GM23248 (cell line): ENCODE measurements at regions not wholly inside any gene's neighbourhood (a gene's known extent, or its start where the extent isn't known, plus 50 kb on each side); places are given as distances from the start of the nearest gene placed in this dataset.
"Not testable (repeated sequence)": the region's sequence is repeated elsewhere in the genome, so short reads cannot be mapped to it uniquely, and the experiment has no call there.

Experiments used
- DNase-seq: peaks from one replicate; pipeline ENCODE4 v3.0.0-alpha.2; 2015
- H2AFZ ChIP-seq: fragments of 200-600 bp; sonication (generic); 2 replicates; pipeline ENCODE4 v1.6.1; 2016; ENCODE audit warnings: antibody characterized with exemption
- H3F3A ChIP-seq: fragments of 200-600 bp; sonication (generic); 2 replicates; pipeline ENCODE4 v1.6.1; 2016; ENCODE audit warnings: mild to moderate bottlenecking, antibody characterized with exemption, mixed run types; ENCODE audit not compliant: insufficient read depth
- H3K27ac ChIP-seq: fragments of 200-600 bp; sonication (generic); 2 replicates; pipeline ENCODE4 v1.5.1; 2016; ENCODE audit warnings: mild to moderate bottlenecking
- H3K27me3 ChIP-seq: fragments of 200-600 bp; sonication (generic); replicated peaks from 2 replicates; pipeline ENCODE4 v1.6.1; 2016; ENCODE audit warnings: mild to moderate bottlenecking; ENCODE audit not compliant: insufficient read depth
- H3K36me3 ChIP-seq: fragments of 200-600 bp; sonication (generic); 2 replicates; pipeline ENCODE4 v1.6.1; 2016; ENCODE audit warnings: low read depth, mild to moderate bottlenecking
- H3K4me1 ChIP-seq: fragments of 200-600 bp; sonication (generic); 2 replicates; pipeline ENCODE4 v1.6.1; 2016; ENCODE audit warnings: mild to moderate bottlenecking; ENCODE audit not compliant: insufficient read depth
- H3K4me2 ChIP-seq: fragments of 200-600 bp; sonication (generic); one replicate; pipeline ENCODE4 v1.6.1; 2016; ENCODE audit warnings: mild to moderate bottlenecking; ENCODE audit not compliant: unreplicated experiment
- H3K4me3 ChIP-seq: fragments of 200-600 bp; sonication (generic); 2 replicates; pipeline ENCODE4 v1.5.1; 2016; ENCODE audit warnings: mild to moderate bottlenecking
- H3K79me2 ChIP-seq: fragments of 200-600 bp; sonication (generic); 2 replicates; pipeline ENCODE4 v1.6.1; 2016; ENCODE audit warnings: mild to moderate bottlenecking; ENCODE audit not compliant: insufficient read depth
- H3K9ac ChIP-seq: fragments of 200-600 bp; sonication (generic); 2 replicates; pipeline ENCODE4 v1.6.1; 2016; ENCODE audit warnings: mild to moderate bottlenecking
- H3K9me2 ChIP-seq: fragments of 200-600 bp; sonication (generic); 2 replicates; pipeline ENCODE4 v1.6.1; 2016; ENCODE audit warnings: mixed run types, mild to moderate bottlenecking, moderate library complexity; ENCODE audit not compliant: insufficient read depth
- H3K9me3 ChIP-seq: fragments of 200-600 bp; sonication (generic); one replicate; pipeline ENCODE4 v1.6.1; 2017; ENCODE audit warnings: low read depth
- H4K20me1 ChIP-seq: fragments of 200-600 bp; sonication (generic); 2 replicates; pipeline ENCODE4 v1.6.0; 2016; ENCODE audit not compliant: insufficient read depth
- EZH2 ChIP-seq: fragments of 200-600 bp; sonication (generic); IDR thresholded peaks from 2 replicates; pipeline ENCODE4 v1.6.1; 2018; ENCODE audit warnings: antibody characterized with exemption, mild to moderate bottlenecking; ENCODE audit not compliant: insufficient read depth, poor library complexity, severe bottlenecking
- EZH2phosphoT487 ChIP-seq: fragments of 200-600 bp; sonication (generic); IDR thresholded peaks from 2 replicates; pipeline ENCODE4 v1.6.1; 2018; ENCODE audit warnings: antibody characterized with exemption, moderate library complexity, mild to moderate bottlenecking, low read depth; ENCODE audit not compliant: insufficient read depth
- WGBS, 2 experiments: methylation state at CpG; one replicate each; pipeline ENCODE4 v1.1.6; 2015 to 2017; ENCODE audit warnings: low lambda C conversion rate in 2 of 2, low coverage in 1 of 2; ENCODE audit errors: missing lambda C conversion rate in 2 of 2; 5-methylcytosine and 5-hydroxymethylcytosine counted together
- in situ Hi-C: fragments of 300-500 bp; cut with MboI; formaldehyde crosslinking; loops from 2 replicates; pipeline ENCODE4 v1.15.0; 2020

DNA sequence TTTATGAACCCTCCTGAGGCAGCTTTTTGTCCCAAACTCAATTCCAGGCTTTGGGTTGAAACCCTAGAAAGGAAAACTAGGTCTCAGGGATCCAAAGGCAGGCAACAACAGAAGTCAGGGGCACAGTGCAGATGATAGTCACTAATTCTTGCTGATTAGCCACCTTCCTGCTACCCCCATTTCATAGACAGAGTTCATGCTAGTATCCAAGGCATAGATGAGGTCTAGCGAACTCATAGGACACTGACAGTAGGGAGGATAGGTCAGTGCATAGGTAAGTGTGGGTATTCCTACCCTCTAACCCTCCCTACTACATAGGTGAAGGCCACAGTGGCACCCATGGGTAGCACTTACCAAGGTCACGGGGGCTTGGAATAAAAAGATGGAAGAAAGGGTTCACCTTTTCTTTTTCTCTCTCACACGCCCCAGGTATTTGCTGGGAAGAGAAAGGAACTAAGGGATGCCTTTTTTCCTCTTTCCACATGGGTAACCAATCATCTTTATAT lies 86.2 kb downstream of the SLC25A46 start:
- no peak for DNase-seq
- H3F3A ChIP-seq: no peaks in the 10 kb centered on the region
- H3K9me2 ChIP-seq: no peaks in the 10 kb centered on the region
- H3K4me3 ChIP-seq: no peak overlapping the region
- TF ChIP-seq EZH2 (no peak), EZH2phosphoT487 (no peak)
- no peak overlapping the region for H3K4me2 ChIP-seq
- in situ Hi-C loops: no loop called here
- 8 to 15% methylated on average over 3 of the region's 3 CpGs for WGBS, 2 experiments
- no peak overlapping the region for H2AFZ ChIP-seq
- no peaks in the 10 kb centered on the region for H3K79me2 ChIP-seq
- no peaks in the 10 kb centered on the region for H3K4me1 ChIP-seq
- H3K36me3 ChIP-seq: no peaks in the 10 kb centered on the region
- peaks cover 3% of the 10 kb centered on the region for H3K9me3 ChIP-seq
- no peak overlapping the region for H3K27ac ChIP-seq
- no peak overlapping the region for H3K9ac ChIP-seq
- no peaks in the 10 kb centered on the region for H4K20me1 ChIP-seq
- no peaks in the 10 kb centered on the region for H3K27me3 ChIP-seq

DNA sequence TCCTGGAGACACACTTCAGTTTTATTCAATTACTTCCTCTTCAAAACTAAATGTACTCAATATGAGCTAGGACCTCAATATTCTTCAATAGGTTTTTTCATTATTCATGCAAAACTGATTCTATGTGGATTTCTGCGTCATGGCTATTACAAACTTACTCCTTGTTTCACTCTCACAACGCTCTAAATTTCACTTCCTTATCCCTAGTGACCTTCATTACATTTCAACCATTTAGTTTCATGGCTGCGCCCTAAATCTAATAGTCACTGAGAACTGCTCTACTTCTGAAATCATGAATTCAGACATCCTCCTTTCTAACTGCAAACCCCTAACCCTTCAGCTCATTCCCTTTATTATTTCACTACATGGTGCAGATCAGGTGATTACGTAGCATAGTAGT lies 93.9 kb downstream of the SLC25A46 start:
- H3K9ac ChIP-seq: no peak overlapping the region
- H3K27me3 ChIP-seq: 0 out of 2 replicates have a peak, but pooled peaks cover 8% of the 10 kb centered on the region
- no peaks in the 10 kb centered on the region for H3F3A ChIP-seq
- TF ChIP-seq EZH2 (no peak), EZH2phosphoT487 (no peak)
- H3K79me2 ChIP-seq: no peaks in the 10 kb centered on the region
- in situ Hi-C loops: no loop called here
- no peak for DNase-seq
- H3K4me2 ChIP-seq: no peak overlapping the region
- no peak overlapping the region for H2AFZ ChIP-seq
- no peaks in the 10 kb centered on the region for H3K9me2 ChIP-seq
- WGBS, 2 experiments: 30 to 38% methylated on average over 4 of the region's 4 CpGs
- H3K4me3 ChIP-seq: no peak overlapping the region
- H4K20me1 ChIP-seq: no peaks in the 10 kb centered on the region
- no peaks in the 10 kb centered on the region for H3K4me1 ChIP-seq
- no peaks in the 10 kb centered on the region for H3K9me3 ChIP-seq
- no peak overlapping the region for H3K27ac ChIP-seq
- H3K36me3 ChIP-seq: no peaks in the 10 kb centered on the region

DNA sequence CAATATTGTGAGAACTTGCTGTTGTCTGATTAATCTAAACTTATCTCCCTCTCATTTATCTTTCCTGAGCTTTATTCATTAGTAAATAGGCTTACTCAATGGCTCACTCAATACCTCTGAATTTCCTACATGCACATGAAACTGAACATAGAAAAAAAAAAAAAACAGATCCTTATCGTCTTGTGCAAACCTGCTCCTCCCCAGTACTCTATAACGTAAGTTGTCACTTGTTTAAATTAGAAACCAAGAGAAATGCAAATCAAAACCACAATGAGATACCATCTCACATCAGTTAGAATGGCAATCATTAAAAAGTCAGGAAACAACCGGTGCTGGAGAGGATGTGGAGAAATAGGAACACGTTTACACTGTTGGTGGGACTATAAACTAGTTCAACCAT lies 96.1 kb downstream of the SLC25A46 start:
- H3K4me2 ChIP-seq, H3K27ac ChIP-seq, H2AFZ ChIP-seq, in situ Hi-C loops, H3K9me2 ChIP-seq, H3K36me3 ChIP-seq, H3K9ac ChIP-seq, H3F3A ChIP-seq, H3K4me3 ChIP-seq, H3K9me3 ChIP-seq, H3K79me2 ChIP-seq, H3K4me1 ChIP-seq, H4K20me1 ChIP-seq, H3K27me3 ChIP-seq, DNase-seq: not testable (repeated sequence)
- 35 to 45% methylated on average over 4 of the region's 4 CpGs for WGBS, 2 experiments

DNA sequence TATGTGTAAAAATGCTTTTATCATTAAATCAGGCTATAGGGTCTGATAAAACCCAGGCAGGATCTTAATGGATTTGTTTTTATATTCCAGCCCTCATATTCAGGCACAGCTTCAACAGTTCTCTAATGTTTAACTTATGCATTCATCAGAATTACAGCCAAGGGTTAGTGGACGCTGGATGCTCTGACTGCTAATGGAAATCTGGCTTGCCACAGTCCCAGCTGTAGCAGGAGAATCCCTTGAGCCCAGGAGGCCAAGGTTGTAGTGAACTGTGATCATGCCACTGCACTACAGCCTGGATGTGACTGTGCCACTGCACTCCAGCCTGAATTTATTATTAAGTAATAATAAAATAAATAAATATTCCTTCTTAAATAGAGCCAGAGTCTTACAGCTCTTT lies 98.0 kb downstream of the SLC25A46 start:
- H3K79me2 ChIP-seq: no peaks in the 10 kb centered on the region

DNA sequence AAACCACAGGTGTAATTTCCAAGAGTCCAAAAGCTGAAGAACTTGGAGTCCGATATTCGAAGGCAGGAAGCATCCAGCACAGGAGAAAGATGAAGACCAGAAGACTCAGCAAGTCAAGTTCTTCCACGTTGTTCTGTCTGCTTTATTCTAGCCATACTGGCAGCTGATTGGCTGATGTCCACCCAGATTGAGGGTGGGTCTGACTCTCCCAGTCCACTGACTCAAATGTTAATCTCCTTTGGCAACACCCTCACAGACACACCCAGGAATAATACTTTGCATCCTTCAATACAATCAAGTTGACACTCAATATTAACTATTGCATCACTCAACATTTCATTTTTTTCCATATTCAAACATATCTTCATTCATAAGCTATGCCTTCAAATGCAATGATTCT lies 99.5 kb downstream of the SLC25A46 start:
- H3K9ac ChIP-seq, H3K79me2 ChIP-seq, H3K4me2 ChIP-seq, H3K27me3 ChIP-seq, H4K20me1 ChIP-seq, H3F3A ChIP-seq, H3K4me1 ChIP-seq, in situ Hi-C loops, H3K27ac ChIP-seq, H3K9me3 ChIP-seq, DNase-seq, H3K4me3 ChIP-seq, H3K9me2 ChIP-seq, H3K36me3 ChIP-seq, H2AFZ ChIP-seq: not testable (repeated sequence)
- 4 to 7% methylated on average over 3 of the region's 3 CpGs for WGBS, 2 experiments

More for the DNA sequence above, 98.0 kb downstream of the SLC25A46 start:
- no peak overlapping the region for H3K4me3 ChIP-seq
- in situ Hi-C loops: no loop called here
- H3F3A ChIP-seq: no peaks in the 10 kb centered on the region
- WGBS, 2 experiments: 0 to 4% methylated on average over 1 of the region's 1 CpG
- TF ChIP-seq EZH2: no peak
- no peak for TF ChIP-seq EZH2phosphoT487
- no peaks in the 10 kb centered on the region for H3K4me1 ChIP-seq
- H3K27me3 ChIP-seq: 0 out of 2 replicates have a peak, but pooled peaks cover 8% of the 10 kb centered on the region
- no peak for DNase-seq
- no peaks in the 10 kb centered on the region for H4K20me1 ChIP-seq
- H3K4me2 ChIP-seq: no peak overlapping the region
- H3K9ac ChIP-seq: no peak overlapping the region
- no peak overlapping the region for H2AFZ ChIP-seq
- no peak overlapping the region for H3K27ac ChIP-seq
- H3K36me3 ChIP-seq: no peaks in the 10 kb centered on the region
- H3K9me2 ChIP-seq: no peaks in the 10 kb centered on the region
- no peaks in the 10 kb centered on the region for H3K9me3 ChIP-seq
